ENCODE measurements at regions not wholly inside any gene's neighbourhood (a gene's known extent, or its start where the extent isn't known, plus 50 kb on each side); places are given as distances from the start of the nearest gene placed in this dataset.
"Not testable (repeated sequence)": the region's sequence is repeated elsewhere in the genome, so short reads cannot be mapped to it uniquely, and the experiment has no call there.

DNA sequence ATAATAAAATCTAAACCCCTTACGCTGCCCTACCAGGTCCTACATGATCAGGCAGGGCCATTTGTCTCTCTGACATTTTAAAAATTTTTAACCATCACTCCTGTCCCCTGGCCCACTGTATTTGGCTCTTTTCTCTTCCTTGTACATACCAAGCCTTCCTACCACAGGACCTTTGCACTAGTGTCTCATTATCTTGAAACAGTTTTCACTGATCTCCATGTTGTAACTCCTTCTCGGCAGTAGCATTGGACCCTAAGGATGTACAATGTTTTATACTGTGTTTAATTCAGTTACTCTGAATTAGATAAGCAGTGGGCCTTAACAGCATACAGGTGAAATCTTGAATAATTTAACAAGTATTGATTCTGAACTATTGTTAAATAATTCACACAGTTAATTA, 330.7 kb downstream of the UTRN start:
- no peak for DNase-seq (ENCODE audit: low spot score)

DNA sequence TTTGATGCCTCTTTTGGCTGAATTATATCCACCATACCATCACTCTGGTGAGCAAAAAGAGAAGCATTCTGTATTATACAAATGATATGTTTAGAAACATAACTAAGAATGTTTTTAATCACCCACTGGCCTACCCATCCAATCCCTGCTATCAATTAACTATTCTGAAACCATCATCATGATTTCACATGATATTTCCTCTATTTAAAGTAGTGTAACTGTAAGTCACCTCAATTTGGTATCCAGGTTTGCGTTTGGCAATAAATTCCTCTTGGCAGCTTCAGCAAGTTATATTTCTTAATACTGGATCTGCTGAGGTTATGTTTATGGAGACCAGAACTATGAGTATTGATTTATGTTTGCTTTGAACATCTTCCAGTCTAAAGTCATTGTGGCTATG, 332.1 kb downstream of the UTRN start:
- no peak for DNase-seq (ENCODE audit: low spot score)

DNA sequence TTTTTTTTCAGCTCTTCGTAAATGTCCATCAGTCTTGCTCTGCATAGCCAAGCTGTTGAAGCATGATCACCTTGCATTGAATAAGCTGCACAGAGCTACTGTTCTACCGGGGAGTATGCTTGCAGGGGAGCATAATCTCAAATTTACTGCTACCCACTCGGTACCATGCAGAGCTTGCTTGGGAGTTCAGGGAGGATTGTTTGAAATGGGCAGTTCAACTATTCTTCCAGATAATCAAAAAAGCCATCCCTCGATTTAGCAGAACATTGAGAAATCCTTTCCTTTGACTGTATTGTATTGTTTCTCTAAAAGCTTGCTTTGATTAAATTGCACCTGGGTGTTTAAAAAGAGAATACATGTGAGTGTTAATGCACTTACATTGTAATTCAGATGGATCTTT, 332.6 kb downstream of the UTRN start:
- DNase-seq (ENCODE audit: low spot score) = no peak

DNA sequence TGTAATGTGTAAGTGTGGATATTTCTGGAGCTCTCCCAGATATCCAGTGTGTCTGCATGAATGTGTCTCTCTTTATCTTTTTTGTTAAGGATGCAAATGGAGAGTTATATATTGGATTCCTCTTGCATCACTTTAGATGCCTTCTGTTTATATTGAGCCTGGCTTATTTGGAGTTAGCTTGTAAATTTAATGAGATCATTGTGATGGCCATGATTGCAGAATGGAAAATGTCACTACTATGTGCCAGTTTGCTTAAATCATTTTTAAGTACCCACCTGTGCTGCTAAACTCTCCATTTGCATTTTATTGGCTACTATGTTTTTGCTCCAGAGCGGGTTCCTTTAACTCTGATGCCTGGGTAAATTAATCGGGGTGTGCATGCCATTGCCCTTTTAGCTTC, 334.8 kb downstream of the UTRN start:
- no peak for DNase-seq (ENCODE audit: low spot score)

DNA sequence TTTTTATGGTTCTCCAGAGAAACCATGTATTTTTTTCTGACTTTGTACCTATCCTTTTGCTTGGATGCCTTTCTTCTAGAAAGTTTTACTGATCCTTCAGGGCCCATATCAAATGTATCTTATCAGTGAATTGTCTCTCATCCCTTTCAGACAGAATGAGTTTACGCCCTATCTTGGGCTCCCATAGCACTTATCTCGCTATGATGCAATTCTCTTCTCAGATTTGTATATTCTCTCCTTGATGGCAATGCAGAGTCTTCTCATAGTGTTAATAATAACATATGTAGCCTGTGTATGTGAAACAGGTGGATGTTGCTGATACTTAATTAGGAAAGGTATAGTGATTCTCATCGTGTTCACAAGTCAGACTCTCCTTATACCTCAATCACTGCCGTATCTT, 336.2 kb downstream of the UTRN start:
- no peak for DNase-seq (ENCODE audit: low spot score)

DNA sequence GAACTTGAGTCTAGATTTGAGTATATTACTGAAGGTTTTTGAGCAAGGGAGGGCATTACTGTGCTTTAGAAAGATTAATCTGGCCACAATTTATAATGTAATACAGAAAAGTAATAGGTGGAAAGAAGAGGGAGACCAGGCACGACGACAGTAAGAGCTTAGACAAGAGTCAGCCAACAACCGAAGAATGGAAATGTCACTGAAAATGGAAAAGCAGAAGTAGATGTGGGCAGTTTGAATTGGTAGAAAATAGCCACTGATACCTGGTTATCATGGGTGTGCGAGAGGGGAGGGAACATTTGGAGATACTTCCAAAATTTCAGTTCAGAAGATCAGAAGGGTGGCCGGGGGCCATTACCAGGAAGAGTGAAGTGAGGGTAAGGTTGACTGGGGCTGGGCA, 339.1 kb downstream of the UTRN start:
- no peak for DNase-seq (ENCODE audit: low spot score)

DNA sequence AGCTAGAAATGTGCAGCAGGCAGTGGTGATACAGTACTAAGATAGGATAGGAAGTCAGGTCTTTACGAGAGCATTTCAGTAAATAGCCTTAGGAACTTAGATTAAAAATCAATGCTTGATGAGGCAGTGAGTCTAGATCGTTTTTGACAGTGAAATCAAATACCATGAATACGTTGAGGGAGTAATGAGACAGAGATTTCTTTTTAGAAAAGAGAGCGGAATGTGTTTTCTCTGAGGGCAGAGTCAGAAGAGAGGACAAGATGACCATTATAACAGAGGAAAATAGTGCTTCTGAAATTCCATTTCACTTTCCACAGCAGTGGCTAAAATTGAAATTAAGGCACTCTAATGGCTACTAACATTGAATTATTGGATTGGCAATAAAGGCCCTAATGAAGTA, 339.6 kb downstream of the UTRN start:
- no peak for DNase-seq (ENCODE audit: low spot score)

DNA sequence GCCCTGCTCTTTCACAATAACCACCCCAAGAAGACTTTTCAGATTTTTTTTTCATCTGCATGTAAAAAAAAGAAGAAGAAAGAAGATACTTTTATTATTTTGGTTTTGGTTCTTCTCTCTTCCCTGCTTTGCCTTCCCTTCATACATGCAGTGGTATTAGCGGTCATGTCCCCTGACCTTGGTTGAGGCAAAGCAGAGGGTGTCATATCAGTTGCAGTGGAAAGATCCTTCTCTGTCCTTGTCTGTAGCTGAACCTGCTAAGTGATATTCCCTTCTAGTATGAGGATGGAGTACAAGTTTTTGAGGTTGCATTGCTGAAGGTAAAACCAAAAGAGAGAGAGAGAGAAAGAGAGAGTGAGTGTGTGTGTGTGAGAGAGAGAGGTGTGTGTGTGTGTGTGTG, 345.7 kb downstream of the UTRN start:
- DNase-seq (ENCODE audit: low spot score) = no peak

DNA sequence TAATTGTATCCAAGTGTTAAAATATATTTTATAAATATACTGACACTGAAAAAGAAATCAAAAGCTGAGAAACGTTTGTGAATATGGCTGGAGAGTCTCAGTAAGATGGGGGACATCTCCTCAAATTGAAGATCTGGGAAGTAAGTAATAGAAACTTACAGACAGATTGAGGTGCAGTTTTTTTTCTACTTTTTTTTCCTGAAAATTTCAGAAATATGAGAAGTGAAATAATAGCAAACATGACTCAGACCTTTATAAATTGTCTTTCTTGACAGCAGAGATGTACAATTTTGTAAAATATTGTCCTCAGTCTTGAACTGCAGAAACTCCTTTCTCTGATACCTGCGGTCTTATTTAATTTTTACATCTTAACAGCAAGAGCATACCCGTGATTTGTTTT, 347.1 kb downstream of the UTRN start:
- DNase-seq (ENCODE audit: low spot score) = no peak

- no peak for DNase-seq (ENCODE audit: low spot score)
Observed at GRCh38 chr6:144633886-144634285, 348.8 kb downstream of the UTRN start.

DNA sequence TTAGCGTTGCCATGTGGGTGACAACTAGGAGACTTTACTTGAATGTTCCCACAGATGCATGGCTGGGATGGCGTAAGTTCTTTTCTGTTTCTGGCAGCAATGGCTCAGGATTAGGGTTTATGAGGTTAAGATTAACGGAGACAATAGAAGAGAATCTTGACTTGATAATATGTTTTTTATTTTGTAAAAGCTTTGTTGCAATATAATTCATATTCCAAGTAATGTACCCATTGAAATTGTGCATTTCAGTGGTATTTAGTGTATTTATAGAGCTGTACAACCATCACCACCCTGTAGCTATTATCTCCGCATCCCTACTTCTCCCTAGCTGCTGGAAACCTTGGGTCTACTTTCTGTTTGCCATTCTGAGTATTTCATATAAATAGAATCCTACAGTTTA, 349.2 kb downstream of the UTRN start:
- no peak for DNase-seq (ENCODE audit: low spot score)

- no peak for DNase-seq (ENCODE audit: low spot score)
Observed at GRCh38 chr6:144635051-144635450, 349.9 kb downstream of the UTRN start.

DNA sequence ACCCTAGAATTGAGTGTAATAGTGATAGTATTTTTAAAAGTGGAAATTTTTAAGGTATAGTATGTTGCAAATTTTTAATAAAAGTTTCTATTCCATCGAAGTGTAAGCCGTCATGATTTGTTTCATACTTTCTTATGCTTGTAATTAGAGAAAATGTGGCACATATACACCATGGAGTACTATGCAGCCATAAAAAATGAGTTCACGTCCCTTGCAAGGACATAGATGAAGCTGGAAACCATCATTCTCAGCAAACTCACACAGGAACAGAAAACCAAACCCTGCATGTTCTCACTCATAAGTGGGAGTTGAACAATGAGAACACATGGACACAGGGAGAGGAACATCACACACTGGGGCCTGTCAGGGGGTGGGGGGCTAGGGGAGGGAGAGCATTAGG, 350.9 kb downstream of the UTRN start:
- DNase-seq (ENCODE audit: low spot score) = not testable (repeated sequence)

DNA sequence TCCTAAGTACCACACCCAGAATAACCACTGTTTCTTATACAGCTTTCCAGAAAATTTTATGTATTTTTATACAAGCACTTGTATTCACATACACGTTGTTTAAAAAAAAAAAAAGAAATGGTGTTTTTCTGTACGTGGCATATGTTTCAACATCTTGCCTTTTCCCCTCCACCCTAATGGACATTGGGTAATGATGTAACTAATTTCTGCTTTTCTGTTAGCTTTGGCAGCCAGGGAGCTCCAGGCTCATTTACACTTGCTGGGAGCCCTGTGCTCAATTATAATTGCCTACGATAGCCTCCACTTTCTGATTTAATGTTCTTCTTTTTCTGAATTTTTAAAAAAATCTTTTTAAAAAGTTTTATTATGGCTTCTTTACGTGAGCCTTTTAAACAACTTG, 352.4 kb downstream of the UTRN start:
- DNase-seq (ENCODE audit: low spot score) = no peak

- DNase-seq (ENCODE audit: low spot score) = no peak
Observed at GRCh38 chr6:144639654-144640053, 354.5 kb downstream of the UTRN start.

DNA sequence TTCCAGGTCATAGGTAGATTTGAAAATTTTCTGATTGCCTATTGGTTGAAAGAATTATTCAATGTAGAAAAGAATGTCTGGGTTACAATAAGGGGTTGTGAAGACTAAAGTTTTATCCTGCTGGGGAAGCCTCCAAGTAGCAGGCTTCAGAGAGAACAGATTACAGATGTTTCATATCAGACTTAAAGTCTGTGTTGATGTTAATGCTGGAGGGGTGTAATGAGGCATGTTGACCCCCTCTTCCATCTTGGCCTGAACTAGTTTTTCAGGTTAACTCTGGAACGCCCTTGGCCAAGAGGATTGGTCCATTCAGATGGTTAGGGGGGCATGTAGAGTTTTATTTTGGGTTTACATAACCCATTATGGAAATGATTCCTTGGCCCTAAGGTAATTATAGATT, 356.2 kb downstream of the UTRN start:
- no peak for DNase-seq (ENCODE audit: low spot score)

- no peak for DNase-seq (ENCODE audit: low spot score)
Observed at GRCh38 chr6:144644776-144645175, 359.6 kb downstream of the UTRN start.

- no peak for DNase-seq (ENCODE audit: low spot score)
Observed at GRCh38 chr6:144646093-144647056, 361.2 kb downstream of the UTRN start.

DNA sequence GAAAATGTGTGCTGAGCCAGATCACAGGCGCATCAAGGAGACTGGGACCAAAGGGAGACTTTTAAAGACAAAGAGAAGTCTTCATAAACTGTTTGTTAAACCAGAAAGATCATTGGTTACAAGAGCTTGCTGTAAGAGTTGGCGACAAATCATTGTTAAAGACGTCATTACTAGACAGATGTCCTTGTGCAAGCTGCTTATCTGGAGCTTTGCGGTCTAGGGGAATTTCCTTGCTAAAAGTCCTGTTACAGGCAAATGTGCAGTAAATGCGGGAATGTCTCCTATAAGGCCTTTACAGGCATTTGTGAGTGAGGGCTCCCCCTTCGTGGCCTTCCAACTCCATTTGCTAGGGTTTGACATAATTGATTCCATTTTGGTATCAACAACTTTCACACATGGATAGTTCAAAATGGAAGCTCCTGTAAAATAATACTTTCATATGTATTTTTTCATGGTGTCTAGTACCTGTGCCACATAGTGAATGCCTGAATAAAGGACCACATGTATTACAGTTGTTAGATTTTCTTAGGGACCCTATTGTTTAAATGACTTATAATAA, 362.4 kb downstream of the UTRN start:
- DNase-seq (ENCODE audit: low spot score) = no peak

- no peak for DNase-seq (ENCODE audit: low spot score)
Observed at GRCh38 chr6:144647971-144648651, 363.0 kb downstream of the UTRN start.

- no peak for DNase-seq (ENCODE audit: low spot score)
Observed at GRCh38 chr6:144649085-144649484, 363.9 kb downstream of the UTRN start.

- no peak for DNase-seq (ENCODE audit: low spot score)
Observed at GRCh38 chr6:144651234-144651633, 366.1 kb downstream of the UTRN start.

- DNase-seq (ENCODE audit: low spot score) = no peak
Observed at GRCh38 chr6:144652292-144652891, 367.3 kb downstream of the UTRN start.

Measured in HuH-7 (cell line).